Heart left ventricle (tissue), 16 donors: ENCODE measurements at regions not wholly inside any gene's neighbourhood (a gene's known extent, or its start where the extent isn't known, plus 50 kb on each side); places are given as distances from the start of the nearest gene placed in this dataset.

ENCODE experiments used
- ATAC-seq, 4 donors: fragments of 200-7000 bp; cut with Tn5 transposase; one replicate each; pipeline ENCODE4 v1.9.1; 2020 to 2022; ENCODE audit warnings: moderate library complexity in 4 of 4, mild to moderate bottlenecking in 3 of 4, moderate number of reproducible peaks in 1 of 4
- DNase-seq, 5 donors: peaks; one replicate each; pipeline ENCODE4 v3.0.0-alpha.2; 2020
- H3K27ac ChIP-seq, 12 donors: fragments of 200-600 bp; sonication (generic) in 4 of 12; one replicate each; pipeline versions ENCODE4 v1.5.0 to v1.8.0; 2016 to 2022; ENCODE audit warnings: mild to moderate bottlenecking in 2 of 12
- H3K27me3 ChIP-seq, 9 donors: fragments of 200-600 bp; sonication (generic) in 2 of 9; one replicate each; pipeline versions ENCODE4 v1.5.1 to v1.8.0; 2016 to 2022; ENCODE audit warnings: mild to moderate bottlenecking in 3 of 9
- H3K36me3 ChIP-seq, 9 donors: fragments of 200-600 bp; sonication (generic) in 2 of 9; one replicate each; pipeline versions ENCODE4 v1.5.0 to v1.8.0; 2018 to 2022; ENCODE audit warnings: mild to moderate bottlenecking in 2 of 9
- H3K4me1 ChIP-seq, 12 donors: fragments of 200-600 bp; sonication (generic) in 4 of 12; one replicate each; pipeline versions ENCODE4 v1.5.0 to v1.8.0; 2016 to 2022; ENCODE audit warnings: mild to moderate bottlenecking in 3 of 12
- H3K4me3 ChIP-seq, 12 donors: fragments of 200-600 bp; sonication (generic) in 4 of 12; one replicate each; pipeline versions ENCODE4 v1.5.0 to v1.8.0; 2017 to 2022; ENCODE audit warnings: mild to moderate bottlenecking in 9 of 12, moderate library complexity in 4 of 12
- H3K9me3 ChIP-seq, 12 donors: fragments of 200-600 bp; sonication (generic) in 4 of 12; one replicate each; pipeline versions ENCODE4 v1.5.0 to v1.8.0; 2016 to 2022; ENCODE audit warnings: mild to moderate bottlenecking in 1 of 12
- POLR2A ChIP-seq, 2 donors: fragments of 450-650 bp; IDR thresholded peaks; one replicate each; pipeline ENCODE4 v1.6.1; 2017; ENCODE audit warnings: antibody characterized with exemption in 2 of 2, mild to moderate bottlenecking in 2 of 2, moderate library complexity in 2 of 2
- WGBS, 4 donors: extraction: QIAGEN DNeasy Blood & Tissue Kit in 2 of 4; methylation state at CpG; one replicate each; pipeline versions ENCODE4 v1.1.5 to v1.1.7; 2013 to 2018; 5-methylcytosine and 5-hydroxymethylcytosine counted together
- intact Hi-C, 10 donors: fragments of 100-400 bp; cut with DNase I; formaldehyde crosslinking; loops; one replicate each; pipeline versions ENCODE4 v1.11.1 to v1.14.2; 2022
- TF ChIP-seq, protein P1 (sequence below), 12 donors: fragments of 200-600 bp; sonication (generic) in 4 of 12; IDR thresholded peaks; one replicate each; pipeline versions ENCODE4 v1.5.0 to v1.8.0; 2018 to 2022; ENCODE audit warnings: antibody characterized with exemption in 12 of 12, mild to moderate bottlenecking in 5 of 12
- donor health status: ischemic (EF 13 %, LVEDD 7.1; RV severe dilation, severe dysfunction).
- donor health status: healthy with polysubstance abuse.
- donor health status: DM: no; HTN: yes; CAD: no.
- donor health status: DM: no; HTN: no; CAD: no.
- donor health status: ischemic (EF 25% LVEDD 6.9; RV normal size, moderate dysfunction).
- donor health status: ischemic (EF 25% LVEDD 5.7; RV mildly dilated, moderate dysfunction).
- donor health status: healthy.
- donor health status: DM: yes; HTN: yes; CAD: no.
- donor health status: ischemic (EF 35%, LVEDD 5.7; RV mildly dilated, moderate dysfunction).
- donor health status: nonischemic (EF 11% LVEDD 7.7; RV severe dilation, severe dysfunction).
- donor health status: DM: yes; HTN: yes; CAD: no.
- donor health status: PGD.
- donor health status: ischemic (EF 29% LVEDD 5.4; RV normal size, mild dysfunction).
- donor health status: nonischemic (EF 23%, LVEDD 6.1; RV moderate dilation, normal function).

- no peak for TF ChIP-seq POLR2A (IDR thresholded peaks at IDR 0.05)
- TF ChIP-seq, protein P1, sequence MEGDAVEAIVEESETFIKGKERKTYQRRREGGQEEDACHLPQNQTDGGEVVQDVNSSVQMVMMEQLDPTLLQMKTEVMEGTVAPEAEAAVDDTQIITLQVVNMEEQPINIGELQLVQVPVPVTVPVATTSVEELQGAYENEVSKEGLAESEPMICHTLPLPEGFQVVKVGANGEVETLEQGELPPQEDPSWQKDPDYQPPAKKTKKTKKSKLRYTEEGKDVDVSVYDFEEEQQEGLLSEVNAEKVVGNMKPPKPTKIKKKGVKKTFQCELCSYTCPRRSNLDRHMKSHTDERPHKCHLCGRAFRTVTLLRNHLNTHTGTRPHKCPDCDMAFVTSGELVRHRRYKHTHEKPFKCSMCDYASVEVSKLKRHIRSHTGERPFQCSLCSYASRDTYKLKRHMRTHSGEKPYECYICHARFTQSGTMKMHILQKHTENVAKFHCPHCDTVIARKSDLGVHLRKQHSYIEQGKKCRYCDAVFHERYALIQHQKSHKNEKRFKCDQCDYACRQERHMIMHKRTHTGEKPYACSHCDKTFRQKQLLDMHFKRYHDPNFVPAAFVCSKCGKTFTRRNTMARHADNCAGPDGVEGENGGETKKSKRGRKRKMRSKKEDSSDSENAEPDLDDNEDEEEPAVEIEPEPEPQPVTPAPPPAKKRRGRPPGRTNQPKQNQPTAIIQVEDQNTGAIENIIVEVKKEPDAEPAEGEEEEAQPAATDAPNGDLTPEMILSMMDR (IDR thresholded peaks at IDR 0.05) = no peak
- intact Hi-C loops = no loop called here
- peaks cover 0 to 6% (median 0%) of the 10 kb centered on the region in 12 donors for H3K4me1 ChIP-seq
- no peak overlapping the region for H3K4me3 ChIP-seq
- H3K27ac ChIP-seq = no peak overlapping the region
- WGBS, 4 donors = 88 to 92% (median 89%) methylated on average over 3 of the region's 3 CpGs
- peaks cover 0 to 5% (median 0%) of the 10 kb centered on the region in 12 donors for H3K9me3 ChIP-seq
- DNase-seq (no peak), ATAC-seq (no peak)
- H3K27me3 ChIP-seq = no peaks in the 10 kb centered on the region
- no peaks in the 10 kb centered on the region for H3K36me3 ChIP-seq
These were observed 305.4 kb downstream of the BMP4 start for GRCh38 chr14:53651096-53651740.

- Histone ChIP-seq H3K27me3 (no peaks in the 10 kb centered on the region), H3K9me3 (peaks cover 0 to 10% (median 0%) of the 10 kb centered on the region in 12 donors), H3K27ac (no peak overlapping the region), H3K36me3 (no peaks in the 10 kb centered on the region), H3K4me1 (peaks cover 0 to 9% (median 0%) of the 10 kb centered on the region in 12 donors), H3K4me3 (no peak overlapping the region)
- DNase-seq (no peak), ATAC-seq (no peak)
- TF ChIP-seq POLR2A (IDR thresholded peaks at IDR 0.05) = no peak
- TF ChIP-seq, protein P1 (IDR thresholded peaks at IDR 0.05) = no peak
- intact Hi-C loops = no loop called here
These were observed 309.7 kb downstream of the BMP4 start for GRCh38 chr14:53646925-53647324.

GRCh38 chr14:53640695-53641094 lies 315.9 kb downstream of the BMP4 start:
- Histone ChIP-seq H3K27ac (peak overlapping the region in 1 of 12 donors; percentile 29), H3K4me1 (no peaks in the 10 kb centered on the region), H3K4me3 (no peak overlapping the region), H3K9me3 (peaks cover 0 to 5% (median 0%) of the 10 kb centered on the region in 12 donors), H3K36me3 (no peaks in the 10 kb centered on the region), H3K27me3 (peaks cover 0 to 1% (median 0%) of the 10 kb centered on the region in 9 donors)
- TF ChIP-seq, protein P1 (IDR thresholded peaks at IDR 0.05) = no peak
- TF ChIP-seq POLR2A (IDR thresholded peaks at IDR 0.05) = no peak
- 53 to 74% (median 67%) methylated on average over 4 of the region's 4 CpGs for WGBS, 4 donors
- intact Hi-C loops = no loop called here
- ATAC-seq (peak in 3 of 4 donors; percentile 32 to 76 (median 69)), DNase-seq (no peak)

GRCh38 chr14:53638966-53639365 lies 317.7 kb downstream of the BMP4 start:
- Histone ChIP-seq H3K36me3 (no peaks in the 10 kb centered on the region), H3K4me3 (no peak overlapping the region), H3K4me1 (peaks cover 0 to 4% (median 0%) of the 10 kb centered on the region in 12 donors), H3K9me3 (no peaks in the 10 kb centered on the region), H3K27me3 (peaks cover 0 to 5% (median 0%) of the 10 kb centered on the region in 9 donors), H3K27ac (no peak overlapping the region)
- ATAC-seq (no peak), DNase-seq (no peak)
- WGBS, 4 donors = 80 to 92% (median 81%) methylated on average over 1 of the region's 1 CpG
- TF ChIP-seq, protein P1 (IDR thresholded peaks at IDR 0.05) = no peak
- TF ChIP-seq POLR2A (IDR thresholded peaks at IDR 0.05) = no peak
- intact Hi-C loops = no loop called here
